GM23338 (cell line): ENCODE measurements at regions not wholly inside any gene's neighbourhood (a gene's known extent, or its start where the extent isn't known, plus 50 kb on each side); places are given as distances from the start of the nearest gene placed in this dataset.

ENCODE experiments used
- ATAC-seq: fragments of 200-7000 bp; cut with Tn5 transposase; 3 replicates; pipeline ENCODE4 v1.9.1; 2020
- DNase-seq: peaks from one replicate; pipeline ENCODE4 v3.0.0-alpha.2; 2015; ENCODE audit warnings: low spot score
- H2AFZ ChIP-seq: fragments of 200-600 bp; sonication (generic); 2 replicates; pipeline ENCODE4 v1.8.0; 2016; ENCODE audit warnings: antibody characterized with exemption, mild to moderate bottlenecking, moderate library complexity
- H3F3A ChIP-seq: fragments of 200-600 bp; sonication (generic); replicated peaks from 2 replicates; pipeline ENCODE4 v1.8.0; 2017; ENCODE audit warnings: antibody characterized with exemption, mixed run types, low read depth
- H3K27ac ChIP-seq: fragments of 200-600 bp; sonication (generic); 2 replicates; pipeline ENCODE4 v1.6.1; 2016; ENCODE audit warnings: low read depth
- H3K27me3 ChIP-seq: fragments of 200-600 bp; sonication (generic); 2 replicates; pipeline ENCODE4 v1.8.0; 2016; ENCODE audit warnings: mild to moderate bottlenecking, mixed run types, moderate library complexity; ENCODE audit not compliant: insufficient read depth
- H3K36me3 ChIP-seq: fragments of 200-600 bp; sonication (generic); 2 replicates; pipeline ENCODE4 v1.8.0; 2016; ENCODE audit warnings: mild to moderate bottlenecking; ENCODE audit not compliant: insufficient read depth
- H3K4me1 ChIP-seq: fragments of 200-600 bp; sonication (generic); 2 replicates; pipeline ENCODE4 v1.8.0; 2016; ENCODE audit warnings: mild to moderate bottlenecking, moderate library complexity; ENCODE audit not compliant: insufficient read depth
- H3K4me2 ChIP-seq: fragments of 200-600 bp; sonication (generic); 2 replicates; pipeline ENCODE4 v1.7.1; 2017; ENCODE audit warnings: mixed run types
- H3K4me3 ChIP-seq: fragments of 200-600 bp; sonication (generic); 2 replicates; pipeline ENCODE4 v1.6.1; 2016; ENCODE audit warnings: mixed run types
- H3K79me2 ChIP-seq: fragments of 200-600 bp; sonication (generic); replicated peaks from 2 replicates; pipeline ENCODE4 v1.8.0; 2017; ENCODE audit warnings: mild to moderate bottlenecking; ENCODE audit not compliant: insufficient read depth
- H3K9me2 ChIP-seq: fragments of 200-600 bp; sonication (generic); 2 replicates; pipeline ENCODE4 v1.8.0; 2017; ENCODE audit not compliant: insufficient read depth
- H4K20me1 ChIP-seq: fragments of 200-600 bp; sonication (generic); replicated peaks from 2 replicates; pipeline ENCODE4 v1.8.0; 2017; ENCODE audit warnings: mild to moderate bottlenecking; ENCODE audit not compliant: insufficient read depth
- H3K27ac Mint-ChIP-seq: 2 replicates; pipeline ENCODE4 v1.8.0; 2020; ENCODE audit warnings: inconsistent platforms, mild to moderate bottlenecking, moderate library complexity, mixed read lengths
- H3K27me3 Mint-ChIP-seq: 3 replicates; pipeline ENCODE4 v1.8.0; 2022; ENCODE audit warnings: low read depth, mild to moderate bottlenecking, moderate library complexity, mixed read lengths, inconsistent platforms; ENCODE audit not compliant: insufficient read depth, poor library complexity
- H3K36me3 Mint-ChIP-seq: 3 replicates; pipeline ENCODE4 v1.8.0; 2021; ENCODE audit warnings: low read depth, mild to moderate bottlenecking, inconsistent platforms, moderate library complexity, mixed read lengths
- H3K4me1 Mint-ChIP-seq: 3 replicates; pipeline ENCODE4 v1.8.0; 2020; ENCODE audit warnings: mild to moderate bottlenecking, inconsistent platforms, mixed read lengths
- H3K4me3 Mint-ChIP-seq: 3 replicates; pipeline ENCODE4 v1.8.0; 2021; ENCODE audit warnings: moderate library complexity, mild to moderate bottlenecking, inconsistent platforms, mixed read lengths
- H3K9me3 Mint-ChIP-seq: 3 replicates; pipeline ENCODE4 v1.8.0; 2020; ENCODE audit warnings: moderate library complexity, mild to moderate bottlenecking, inconsistent platforms, mixed read lengths
- CREB1 ChIP-seq: fragments of 250-450 bp; sonication (Bioruptor Pico); IDR thresholded peaks from 2 replicates; pipeline ENCODE4 v1.5.0; 2020; ENCODE audit warnings: low read depth, mild to moderate bottlenecking, moderate library complexity
- CTCF ChIP-seq, 2 experiments: fragments of 200-600 bp in 1 of 2; sonication (generic) in 1 of 2; conservative IDR thresholded peaks; 2 replicates each; pipeline versions ENCODE4 v1.5.1 to v1.6.1; 2016 to 2017; ENCODE audit warnings: antibody characterized with exemption in 2 of 2, low read depth in 2 of 2, mild to moderate bottlenecking in 2 of 2, moderate library complexity in 1 of 2
- JUNB ChIP-seq: IDR thresholded peaks from one replicate; pipeline ENCODE4 v1.6.1; 2016; ENCODE audit warnings: antibody characterized with exemption; ENCODE audit not compliant: unreplicated experiment
- NANOG ChIP-seq: IDR thresholded peaks from 2 replicates; pipeline ENCODE4 v1.6.1; 2016; ENCODE audit warnings: antibody characterized with exemption, borderline replicate concordance
- STAT1 ChIP-seq: IDR thresholded peaks from one replicate; pipeline ENCODE4 v1.6.1; 2016; ENCODE audit warnings: antibody characterized with exemption; ENCODE audit not compliant: unreplicated experiment
- ZNF114 ChIP-seq: fragments of 250-450 bp; sonication (Bioruptor Pico); IDR thresholded peaks from 2 replicates; pipeline ENCODE4 v1.5.0; 2020; ENCODE audit warnings: mild to moderate bottlenecking, moderate library complexity
- ZNF331 ChIP-seq: fragments of 250-450 bp; sonication (Bioruptor Pico); IDR thresholded peaks from 2 replicates; pipeline ENCODE4 v1.5.0; 2020; ENCODE audit warnings: low read depth, mild to moderate bottlenecking, moderate library complexity
- ZNF462 ChIP-seq: fragments of 250-450 bp; sonication (Bioruptor Pico); IDR thresholded peaks from 2 replicates; pipeline ENCODE4 v1.5.0; 2020; ENCODE audit warnings: mild to moderate bottlenecking, moderate library complexity

- no peak for TF ChIP-seq ZNF462 (CRISPR knock-in tag)
Measured at GRCh38 chr1:214777364-214777763, 174.4 kb downstream of the CENPF start (continued).

GRCh38 chr1:214791961-214792360 lies 189.0 kb downstream of the CENPF start:
- Histone ChIP-seq H4K20me1 (no peaks in the 10 kb centered on the region), H3K36me3 (no peaks in the 10 kb centered on the region), H3K9me2 (no peaks in the 10 kb centered on the region), H3K79me2 (no peaks in the 10 kb centered on the region), H3K4me2 (no peak overlapping the region), H3K27ac (no peak overlapping the region), H2AFZ (no peak overlapping the region), H3F3A (no peaks in the 10 kb centered on the region), H3K4me3 (no peak overlapping the region), H3K27me3 (no peaks in the 10 kb centered on the region), H3K4me1 (peaks cover 9% of the 10 kb centered on the region; the same call in 1 of the 2 replicates)
- Mint-ChIP-seq H3K36me3 (no peaks in the 10 kb centered on the region), H3K4me1 (peaks cover 3% of the 10 kb centered on the region; the same call in 2 of the 3 replicates), H3K27ac (no peak overlapping the region), H3K27me3 (no peaks in the 10 kb centered on the region), H3K4me3 (no peak overlapping the region), H3K9me3 (no peaks in the 10 kb centered on the region)
- no peak for ATAC-seq
- no peak for DNase-seq
- TF ChIP-seq CREB1 (CRISPR knock-in tag) (no peak), ZNF331 (CRISPR knock-in tag) (no peak), STAT1 (no peak), CTCF (conservative IDR thresholded peaks at IDR 0.05; ENCODE audit: low read depth in 2 of 2) (no peak), ZNF462 (CRISPR knock-in tag) (no peak), NANOG (no peak), ZNF114 (CRISPR knock-in tag) (no peak), JUNB (no peak)
